ENCODE measurements at regions not wholly inside any gene's neighbourhood (a gene's known extent, or its start where the extent isn't known, plus 50 kb on each side); places are given as distances from the start of the nearest gene placed in this dataset.

- H3K27me3 ChIP-seq (ENCODE audit: control insufficient read depth, insufficient read depth, low read length) = no peaks in the 10 kb centered on the region
- TF ChIP-seq, protein P1, sequence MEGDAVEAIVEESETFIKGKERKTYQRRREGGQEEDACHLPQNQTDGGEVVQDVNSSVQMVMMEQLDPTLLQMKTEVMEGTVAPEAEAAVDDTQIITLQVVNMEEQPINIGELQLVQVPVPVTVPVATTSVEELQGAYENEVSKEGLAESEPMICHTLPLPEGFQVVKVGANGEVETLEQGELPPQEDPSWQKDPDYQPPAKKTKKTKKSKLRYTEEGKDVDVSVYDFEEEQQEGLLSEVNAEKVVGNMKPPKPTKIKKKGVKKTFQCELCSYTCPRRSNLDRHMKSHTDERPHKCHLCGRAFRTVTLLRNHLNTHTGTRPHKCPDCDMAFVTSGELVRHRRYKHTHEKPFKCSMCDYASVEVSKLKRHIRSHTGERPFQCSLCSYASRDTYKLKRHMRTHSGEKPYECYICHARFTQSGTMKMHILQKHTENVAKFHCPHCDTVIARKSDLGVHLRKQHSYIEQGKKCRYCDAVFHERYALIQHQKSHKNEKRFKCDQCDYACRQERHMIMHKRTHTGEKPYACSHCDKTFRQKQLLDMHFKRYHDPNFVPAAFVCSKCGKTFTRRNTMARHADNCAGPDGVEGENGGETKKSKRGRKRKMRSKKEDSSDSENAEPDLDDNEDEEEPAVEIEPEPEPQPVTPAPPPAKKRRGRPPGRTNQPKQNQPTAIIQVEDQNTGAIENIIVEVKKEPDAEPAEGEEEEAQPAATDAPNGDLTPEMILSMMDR (IDR thresholded peaks at IDR 0.05; ENCODE audit: insufficient read depth, low read length, poor library complexity, severe bottlenecking) = no peak
- H3K4me3 ChIP-seq (ENCODE audit: low read depth, low read length) = no peak overlapping the region
- no peaks in the 10 kb centered on the region for H3K36me3 ChIP-seq (ENCODE audit: control insufficient read depth, insufficient read depth, low read length)
- DNase-seq (ENCODE audit: low read depth) = no peak
Measured at GRCh38 chr3:161875483-161875882, 378.9 kb downstream of the OTOL1 start.

- Histone ChIP-seq H3K4me3 (ENCODE audit: low read depth, low read length) (no peak overlapping the region), H3K36me3 (ENCODE audit: control insufficient read depth, insufficient read depth, low read length) (no peaks in the 10 kb centered on the region), H3K27me3 (ENCODE audit: control insufficient read depth, insufficient read depth, low read length) (no peaks in the 10 kb centered on the region)
- DNase-seq (ENCODE audit: low read depth) = no peak
- TF ChIP-seq, protein P1 (IDR thresholded peaks at IDR 0.05; ENCODE audit: insufficient read depth, low read length, poor library complexity, severe bottlenecking) = no peak
Measured at GRCh38 chr3:161879470-161879869, 382.9 kb downstream of the OTOL1 start.

- TF ChIP-seq, protein P1 (IDR thresholded peaks at IDR 0.05; ENCODE audit: insufficient read depth, low read length, poor library complexity, severe bottlenecking) = no peak
- Histone ChIP-seq H3K4me3 (ENCODE audit: low read depth, low read length) (no peak overlapping the region), H3K27me3 (ENCODE audit: control insufficient read depth, insufficient read depth, low read length) (no peaks in the 10 kb centered on the region), H3K36me3 (ENCODE audit: control insufficient read depth, insufficient read depth, low read length) (no peaks in the 10 kb centered on the region)
- DNase-seq (ENCODE audit: low read depth) = no peak
Measured at GRCh38 chr3:161884830-161885229, 388.2 kb downstream of the OTOL1 start.

GRCh38 chr3:161890147-161890625 is 393.6 kb downstream of the OTOL1 start:
- TF ChIP-seq, protein P1 (IDR thresholded peaks at IDR 0.05; ENCODE audit: insufficient read depth, low read length, poor library complexity, severe bottlenecking) = no peak
- DNase-seq (ENCODE audit: low read depth) = peak; percentile 82
- no peaks in the 10 kb centered on the region for H3K27me3 ChIP-seq (ENCODE audit: control insufficient read depth, insufficient read depth, low read length)
- no peaks in the 10 kb centered on the region for H3K36me3 ChIP-seq (ENCODE audit: control insufficient read depth, insufficient read depth, low read length)
- H3K4me3 ChIP-seq (ENCODE audit: low read depth, low read length) = no peak overlapping the region

GRCh38 chr3:161893972-161894371 is 397.4 kb downstream of the OTOL1 start:
- no peaks in the 10 kb centered on the region for H3K27me3 ChIP-seq (ENCODE audit: control insufficient read depth, insufficient read depth, low read length)
- TF ChIP-seq, protein P1 (IDR thresholded peaks at IDR 0.05; ENCODE audit: insufficient read depth, low read length, poor library complexity, severe bottlenecking) = no peak

DNA sequence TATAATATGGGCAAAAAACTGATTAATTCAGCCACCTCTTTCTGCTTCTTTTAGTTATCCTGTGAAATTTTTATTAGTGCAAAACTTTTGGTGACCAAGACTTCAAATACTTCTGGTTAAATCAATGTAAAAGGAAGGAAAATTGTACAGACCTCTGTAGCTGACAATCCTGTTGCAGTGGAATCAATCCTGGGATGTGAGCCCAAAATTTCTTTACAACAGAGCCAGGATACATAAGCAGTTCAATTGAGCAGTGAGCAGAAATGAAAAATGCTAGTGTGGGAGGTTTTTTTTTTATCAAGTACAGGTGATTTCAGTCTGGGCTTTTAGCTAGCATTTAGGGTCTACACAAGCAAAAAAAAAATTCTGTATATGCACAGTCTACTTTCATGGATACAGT is 398.0 kb downstream of the OTOL1 start:
- H3K27me3 ChIP-seq (ENCODE audit: control insufficient read depth, insufficient read depth, low read length) = no peaks in the 10 kb centered on the region
- no peak overlapping the region for H3K4me3 ChIP-seq (ENCODE audit: low read depth, low read length)
- no peak for DNase-seq (ENCODE audit: low read depth)
- TF ChIP-seq, protein P1 (IDR thresholded peaks at IDR 0.05; ENCODE audit: insufficient read depth, low read length, poor library complexity, severe bottlenecking) = no peak
- no peaks in the 10 kb centered on the region for H3K36me3 ChIP-seq (ENCODE audit: control insufficient read depth, insufficient read depth, low read length)

More at GRCh38 chr3:161893972-161894371, 397.4 kb downstream of the OTOL1 start:
- DNase-seq (ENCODE audit: low read depth) = no peak
- Histone ChIP-seq H3K36me3 (ENCODE audit: control insufficient read depth, insufficient read depth, low read length) (no peaks in the 10 kb centered on the region), H3K4me3 (ENCODE audit: low read depth, low read length) (no peak overlapping the region)
